Endothelial cell of umbilical vein (primary cell): ENCODE measurements at regions not wholly inside any gene's neighbourhood (a gene's known extent, or its start where the extent isn't known, plus 50 kb on each side); places are given as distances from the start of the nearest gene placed in this dataset.

Experiments
- BruUV-seq: library from RNA; stranded (reverse); fragments of 400-500 nt; replicated peaks from 2 replicates; lab custom pipeline; 2021; lab: Mats Ljungman, UMichigan
- CTCF ChIA-PET: fragments of 300-600, 350-600 bp; sonication (Branson Sonifier 250); formaldehyde crosslinking; loops from one replicate; lab custom pipeline; 2021; ENCODE audit warnings: antibody characterized with exemption, inconsistent platforms; lab: Charles Lee
- POLR2A ChIA-PET: fragments of 300-600, 350-600 bp; sonication (Branson Sonifier 250); formaldehyde crosslinking; loops from one replicate; lab custom pipeline; 2021; ENCODE audit warnings: antibody characterized with exemption, inconsistent platforms; lab: Charles Lee
- DNase-seq: peaks from one replicate; pipeline ENCODE4 v3.0.0-alpha.2; 2011; ENCODE audit warnings: low read depth, low spot score
- FAIRE-seq: peaks from 2 replicates; lab custom pipeline; 2011; peaks lifted over from hg19 to GRCh38; lab: Jason Lieb, UNC
- H2AFZ ChIP-seq: 2 replicates; pipeline ENCODE4 v1.6.0; 2012; ENCODE audit warnings: low read depth, low read length, control low read depth, inconsistent platforms
- H3K27ac ChIP-seq: 2 replicates; pipeline ENCODE4 v1.5.1; 2011; ENCODE audit warnings: low read depth, mild to moderate bottlenecking, control low read depth, low read length, moderate library complexity; ENCODE audit not compliant: insufficient read depth
- H3K27me3 ChIP-seq, 2 experiments: 2 replicates each; pipeline versions ENCODE4 v1.6.0 to v1.6.1; 2011; ENCODE audit warnings: low read length in 2 of 2, mixed read lengths in 1 of 2; ENCODE audit not compliant: control insufficient read depth in 2 of 2, insufficient read depth in 2 of 2
- H3K36me3 ChIP-seq, 2 experiments: 2 replicates in 1 of 2; 3 replicates in 1 of 2; pipeline ENCODE4 v1.5.1; 2011; ENCODE audit warnings: low read length in 2 of 2, mild to moderate bottlenecking in 1 of 2, moderate library complexity in 1 of 2; ENCODE audit not compliant: control insufficient read depth in 2 of 2, insufficient read depth in 2 of 2; ENCODE audit errors: extremely low read depth in 1 of 2
- H3K4me1 ChIP-seq: 3 replicates; pipeline ENCODE4 v1.5.1; 2011; ENCODE audit warnings: mild to moderate bottlenecking, low read length; ENCODE audit not compliant: control insufficient read depth, insufficient read depth; ENCODE audit errors: extremely low read depth
- H3K4me2 ChIP-seq: 2 replicates; pipeline ENCODE4 v1.6.1; 2011; ENCODE audit warnings: low read length, control low read depth, mixed read lengths; ENCODE audit not compliant: insufficient read depth
- H3K4me3 ChIP-seq, 3 experiments: fragments of 200-600 bp in 1 of 3; sonication (generic), shearing (Covaris generic) in 1 of 3; replicated peaks in 1 of 3; 2 replicates each; pipeline ENCODE4 v1.5.1; 2011 to 2016; ENCODE audit warnings: control low read depth in 3 of 3, low read length in 3 of 3, mild to moderate bottlenecking in 2 of 3, inconsistent platforms in 1 of 3, low read depth in 1 of 3, moderate library complexity in 1 of 3; ENCODE audit not compliant: insufficient read depth in 1 of 3
- H3K79me2 ChIP-seq: 2 replicates; pipeline ENCODE4 v1.6.0; 2012; ENCODE audit warnings: low read length, inconsistent platforms; ENCODE audit not compliant: control insufficient read depth, insufficient read depth
- H3K9ac ChIP-seq: replicated peaks from 2 replicates; pipeline ENCODE3; 2011; ENCODE audit warnings: low read length, control low read depth; ENCODE audit not compliant: insufficient read depth; ENCODE audit errors: extremely low read depth
- H3K9me1 ChIP-seq: replicated peaks from 3 replicates; pipeline ENCODE4 v1.6.0; 2011; ENCODE audit warnings: mild to moderate bottlenecking, low read length; ENCODE audit not compliant: control insufficient read depth, insufficient read depth; ENCODE audit errors: extremely low read depth
- H3K9me3 ChIP-seq: replicated peaks from 2 replicates; pipeline ENCODE4 v1.5.1; 2012; ENCODE audit warnings: low read length, inconsistent platforms; ENCODE audit not compliant: control insufficient read depth, insufficient read depth
- H4K20me1 ChIP-seq: replicated peaks from 2 replicates; pipeline ENCODE3; 2011; ENCODE audit warnings: mild to moderate bottlenecking, low read length; ENCODE audit not compliant: control insufficient read depth, insufficient read depth; ENCODE audit errors: extremely low read depth
- CTCF ChIP-seq, 2 donors: IDR thresholded peaks; 1 replicate in 1 of 2; 2 replicates in 1 of 2; pipeline ENCODE4 v1.5.1; 2011; ENCODE audit warnings: low read length in 2 of 2, mild to moderate bottlenecking in 2 of 2, moderate library complexity in 2 of 2, control low read depth in 1 of 2, inconsistent platforms in 1 of 2, low read depth in 1 of 2; ENCODE audit not compliant: insufficient read depth in 1 of 2; ENCODE audit errors: extremely low read depth in 1 of 2
- EZH2 ChIP-seq: IDR thresholded peaks from 2 replicates; pipeline ENCODE4 v1.6.1; 2012; ENCODE audit warnings: borderline replicate concordance, low read depth, mild to moderate bottlenecking, moderate library complexity, low read length, inconsistent platforms; ENCODE audit not compliant: severe bottlenecking
- FOS ChIP-seq: IDR thresholded peaks from 2 replicates; pipeline ENCODE4 v1.6.1; 2011; ENCODE audit warnings: mild to moderate bottlenecking, low read length, moderate library complexity, borderline replicate concordance; ENCODE audit not compliant: insufficient read depth
- GATA2 ChIP-seq: IDR thresholded peaks from 2 replicates; pipeline ENCODE4 v1.7.0; 2011; ENCODE audit warnings: low read depth, mild to moderate bottlenecking, moderate library complexity, mixed read lengths, low read length; ENCODE audit not compliant: insufficient read length, insufficient read depth
- JUN ChIP-seq: IDR thresholded peaks from 2 replicates; pipeline ENCODE4 v1.6.1; 2011; ENCODE audit warnings: borderline replicate concordance, low read depth; ENCODE audit not compliant: insufficient read length, insufficient read depth
- MAX ChIP-seq: IDR thresholded peaks from 2 replicates; pipeline ENCODE4 v1.6.1; 2011; ENCODE audit not compliant: insufficient read depth, insufficient read length
- MYC ChIP-seq: IDR thresholded peaks from one replicate; pipeline ENCODE4 v1.6.1; 2011; ENCODE audit warnings: mild to moderate bottlenecking, low read depth, low read length
- POLR2A ChIP-seq: IDR thresholded peaks from 2 replicates; pipeline ENCODE4 v1.6.1; 2012; ENCODE audit warnings: low read depth, mild to moderate bottlenecking, control low read depth, low read length
- POLR2AphosphoS5 ChIP-seq: IDR thresholded peaks from 2 replicates; pipeline ENCODE4 v1.6.1; 2012; ENCODE audit warnings: low read depth, mild to moderate bottlenecking, control low read depth, low read length, moderate library complexity; ENCODE audit not compliant: insufficient read depth
- dilution Hi-C: fragments of 300-500 bp; cut with MboI; formaldehyde crosslinking; loops from one replicate; pipeline ENCODE4 v1.15.0; 2019; ENCODE audit warnings: low sequenced_read_pairs; ENCODE audit not compliant: extremely low pct_ligation_motif_present
- intact Hi-C: fragments of 100-400 bp; cut with micrococcal nuclease; formaldehyde crosslinking; loops from one replicate; pipeline ENCODE4 v1.10.0; 2022

GRCh38 chr2:220181165-220181564 lies 553.7 kb downstream of the SLC4A3 start:
- BruUV-seq: no TSS peak
- CTCF ChIA-PET: interaction anchor here (0.7 kb wide), 1 partner anchor 36 kb away, joined by 3 read pairs; no protein-coding TSS in a partner anchor
- POLR2A ChIA-PET: no interaction called here

More at GRCh38 chr2:220181165-220181564, 553.7 kb downstream of the SLC4A3 start:
- Histone ChIP-seq H4K20me1 (no peaks in the 10 kb centered on the region), H3K9me3 (no peaks in the 10 kb centered on the region), H3K9me1 (no peaks in the 10 kb centered on the region), H2AFZ (no peak overlapping the region), H3K4me2 (no peak overlapping the region), H3K9ac (no peak overlapping the region), H3K79me2 (no peaks in the 10 kb centered on the region), H3K36me3 (no peaks in the 10 kb centered on the region), H3K4me3 (no peak overlapping the region), H3K27me3 (no peaks in the 10 kb centered on the region), H3K4me1 (no peaks in the 10 kb centered on the region), H3K27ac (no peak overlapping the region)
- dilution Hi-C loops (no loop called here), intact Hi-C loops (no loop called here)
- no peak for FAIRE-seq
- TF ChIP-seq GATA2: no peak
- TF ChIP-seq FOS: no peak
- no peak for TF ChIP-seq EZH2
- TF ChIP-seq MAX: no peak
- no peak for TF ChIP-seq MYC
- TF ChIP-seq POLR2AphosphoS5: no peak
- TF ChIP-seq CTCF (IDR thresholded peaks at IDR 0.05; ENCODE audit: extremely low read depth in 1 of 2, insufficient read depth in 1 of 2, low read depth in 1 of 2, low read length in 2 of 2): no peak
- TF ChIP-seq POLR2A: no peak
- no peak for TF ChIP-seq JUN
- DNase-seq: no peak
